GM12872 (cell line): ENCODE measurements at regions not wholly inside any gene's neighbourhood (a gene's known extent, or its start where the extent isn't known, plus 50 kb on each side); places are given as distances from the start of the nearest gene placed in this dataset.

Experiments
- TF ChIP-seq, protein P1 (sequence below): IDR thresholded peaks from 3 replicates; pipeline ENCODE4 v1.5.1; 2011; ENCODE audit warnings: low read depth, mild to moderate bottlenecking, low read length, moderate library complexity; ENCODE audit not compliant: insufficient read depth

- TF ChIP-seq, protein P1, sequence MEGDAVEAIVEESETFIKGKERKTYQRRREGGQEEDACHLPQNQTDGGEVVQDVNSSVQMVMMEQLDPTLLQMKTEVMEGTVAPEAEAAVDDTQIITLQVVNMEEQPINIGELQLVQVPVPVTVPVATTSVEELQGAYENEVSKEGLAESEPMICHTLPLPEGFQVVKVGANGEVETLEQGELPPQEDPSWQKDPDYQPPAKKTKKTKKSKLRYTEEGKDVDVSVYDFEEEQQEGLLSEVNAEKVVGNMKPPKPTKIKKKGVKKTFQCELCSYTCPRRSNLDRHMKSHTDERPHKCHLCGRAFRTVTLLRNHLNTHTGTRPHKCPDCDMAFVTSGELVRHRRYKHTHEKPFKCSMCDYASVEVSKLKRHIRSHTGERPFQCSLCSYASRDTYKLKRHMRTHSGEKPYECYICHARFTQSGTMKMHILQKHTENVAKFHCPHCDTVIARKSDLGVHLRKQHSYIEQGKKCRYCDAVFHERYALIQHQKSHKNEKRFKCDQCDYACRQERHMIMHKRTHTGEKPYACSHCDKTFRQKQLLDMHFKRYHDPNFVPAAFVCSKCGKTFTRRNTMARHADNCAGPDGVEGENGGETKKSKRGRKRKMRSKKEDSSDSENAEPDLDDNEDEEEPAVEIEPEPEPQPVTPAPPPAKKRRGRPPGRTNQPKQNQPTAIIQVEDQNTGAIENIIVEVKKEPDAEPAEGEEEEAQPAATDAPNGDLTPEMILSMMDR, result no peak
These were observed 88.3 kb downstream of the C11orf87 start for GRCh38 chr11:109510316-109510715.

DNA sequence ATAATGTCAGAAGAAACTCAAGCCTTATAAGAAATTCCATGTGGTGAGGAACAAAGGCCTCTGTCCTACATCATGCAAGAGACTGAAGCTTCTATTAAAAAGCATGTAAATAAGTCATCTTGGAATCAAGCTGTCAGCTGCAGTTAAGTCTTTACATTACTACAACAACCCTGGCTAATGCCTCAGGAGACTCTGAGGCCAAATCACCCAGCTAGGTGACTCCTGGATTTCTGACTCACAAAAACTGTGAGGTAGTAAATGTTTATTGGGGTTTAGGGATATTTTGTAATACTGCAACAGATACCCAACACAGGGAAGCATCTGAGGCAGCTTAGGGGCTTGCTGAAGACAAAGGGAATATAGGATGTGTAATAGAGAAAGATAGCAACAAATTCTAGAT is 89.6 kb downstream of the C11orf87 start:
- TF ChIP-seq, protein P1, result no peak

- TF ChIP-seq, protein P1, result no peak
These were observed 90.3 kb downstream of the C11orf87 start for GRCh38 chr11:109512249-109512648.

DNA sequence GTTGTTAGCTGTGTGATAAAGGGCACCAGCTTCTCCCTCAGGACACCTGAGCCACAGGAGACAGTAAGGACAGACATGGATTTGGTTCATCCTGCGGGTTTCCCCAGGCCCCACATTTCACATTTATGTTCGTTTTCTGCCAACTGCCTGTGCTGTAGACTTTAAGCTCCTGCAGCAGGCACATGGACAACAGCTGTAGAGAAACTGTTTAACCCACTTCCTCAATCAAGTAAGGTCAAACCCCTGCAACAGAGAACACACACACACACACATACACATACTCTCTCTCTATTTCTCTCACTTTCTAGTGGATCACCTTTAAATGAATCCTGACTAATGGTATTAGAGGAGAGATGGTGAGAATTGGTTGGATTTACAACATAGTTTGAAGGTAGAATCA is 90.7 kb downstream of the C11orf87 start:
- TF ChIP-seq, protein P1, result no peak

DNA sequence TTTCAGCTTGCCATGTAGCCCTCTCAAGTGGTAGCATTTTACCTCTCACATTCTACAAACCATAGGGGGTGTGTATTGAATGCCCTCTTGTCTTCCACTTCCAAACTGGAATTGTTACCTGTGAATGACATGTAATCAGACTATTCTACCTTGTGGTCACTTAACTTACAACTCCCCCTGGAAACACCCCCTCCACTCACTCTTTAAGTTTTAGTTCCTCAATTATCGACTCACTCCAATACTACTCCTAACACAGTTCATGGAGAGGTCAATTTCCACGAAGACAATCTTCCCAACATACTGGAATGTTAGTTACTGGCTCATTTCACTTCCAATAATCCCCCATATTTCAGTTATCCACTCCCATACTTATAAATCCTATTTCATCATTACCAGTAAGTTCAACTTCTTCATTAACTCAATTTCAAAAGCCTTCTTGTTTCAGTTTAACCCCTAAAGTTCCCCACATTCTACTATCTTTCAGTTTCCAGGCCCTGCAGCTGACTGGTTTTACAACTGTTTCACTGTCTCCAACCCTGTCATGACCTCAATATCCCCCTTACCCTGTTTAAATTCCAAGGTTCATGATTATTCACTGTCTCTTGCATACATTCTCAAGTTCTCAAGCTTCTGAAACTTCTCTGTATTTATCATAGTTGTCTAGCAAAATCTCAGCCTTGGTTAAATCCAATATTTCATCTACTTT is 92.5 kb downstream of the C11orf87 start:
- TF ChIP-seq, protein P1, result no peak

DNA sequence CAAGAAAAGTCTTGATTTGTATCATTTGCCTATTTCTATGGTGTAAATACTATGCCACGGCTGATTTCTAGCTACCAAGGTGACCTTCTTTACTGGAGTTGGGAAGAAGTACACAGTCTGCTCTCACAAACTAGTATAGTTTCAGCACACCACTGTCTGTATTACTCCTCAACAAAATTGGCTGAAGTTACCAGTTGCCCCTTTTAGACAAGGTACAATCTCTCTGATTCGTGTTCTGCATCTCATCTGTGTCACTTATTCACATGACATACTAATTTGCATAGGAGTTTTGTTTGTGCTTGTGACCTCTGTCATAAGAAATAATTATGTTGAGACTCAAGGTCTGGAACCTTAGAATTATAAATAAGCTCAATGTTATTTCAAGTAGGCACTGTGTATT is 97.3 kb downstream of the C11orf87 start:
- TF ChIP-seq, protein P1, result no peak

GRCh38 chr11:109521571-109522086 is 99.6 kb downstream of the C11orf87 start:
- TF ChIP-seq, protein P1, result no peak
